ENCODE measurements at regions not wholly inside any gene's neighbourhood (a gene's known extent, or its start where the extent isn't known, plus 50 kb on each side); places are given as distances from the start of the nearest gene placed in this dataset.

DNA sequence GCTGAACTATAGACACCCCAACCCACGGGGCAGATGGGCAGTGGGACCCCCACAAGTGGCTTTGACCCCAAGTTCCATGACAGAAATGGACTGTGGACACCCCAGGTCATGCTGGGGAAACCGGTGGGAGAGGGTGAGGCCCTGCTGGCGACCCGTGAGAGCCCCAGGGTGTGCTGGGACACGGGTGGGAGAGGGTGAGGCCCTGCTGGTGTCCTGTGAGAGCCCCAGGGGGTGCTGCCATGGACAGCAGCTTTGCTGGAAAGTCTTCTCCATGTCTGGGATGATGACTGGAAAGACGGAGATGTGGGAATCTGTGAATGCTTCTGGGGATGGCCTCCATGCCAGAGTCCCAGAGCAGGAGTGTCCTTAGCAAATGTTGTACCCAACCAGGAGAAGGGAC lies 148.4 kb downstream of the URI1 start:
- TF ChIP-seq, protein P1, sequence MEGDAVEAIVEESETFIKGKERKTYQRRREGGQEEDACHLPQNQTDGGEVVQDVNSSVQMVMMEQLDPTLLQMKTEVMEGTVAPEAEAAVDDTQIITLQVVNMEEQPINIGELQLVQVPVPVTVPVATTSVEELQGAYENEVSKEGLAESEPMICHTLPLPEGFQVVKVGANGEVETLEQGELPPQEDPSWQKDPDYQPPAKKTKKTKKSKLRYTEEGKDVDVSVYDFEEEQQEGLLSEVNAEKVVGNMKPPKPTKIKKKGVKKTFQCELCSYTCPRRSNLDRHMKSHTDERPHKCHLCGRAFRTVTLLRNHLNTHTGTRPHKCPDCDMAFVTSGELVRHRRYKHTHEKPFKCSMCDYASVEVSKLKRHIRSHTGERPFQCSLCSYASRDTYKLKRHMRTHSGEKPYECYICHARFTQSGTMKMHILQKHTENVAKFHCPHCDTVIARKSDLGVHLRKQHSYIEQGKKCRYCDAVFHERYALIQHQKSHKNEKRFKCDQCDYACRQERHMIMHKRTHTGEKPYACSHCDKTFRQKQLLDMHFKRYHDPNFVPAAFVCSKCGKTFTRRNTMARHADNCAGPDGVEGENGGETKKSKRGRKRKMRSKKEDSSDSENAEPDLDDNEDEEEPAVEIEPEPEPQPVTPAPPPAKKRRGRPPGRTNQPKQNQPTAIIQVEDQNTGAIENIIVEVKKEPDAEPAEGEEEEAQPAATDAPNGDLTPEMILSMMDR (IDR thresholded peaks at IDR 0.05; ENCODE audit: insufficient read depth, low read depth, low read length): no peak
- no peak for TF ChIP-seq EZH2 (IDR thresholded peaks at IDR 0.05; ENCODE audit: insufficient read depth, low read length)
